ENCODE measurements at regions not wholly inside any gene's neighbourhood (a gene's known extent, or its start where the extent isn't known, plus 50 kb on each side); places are given as distances from the start of the nearest gene placed in this dataset.

- TF ChIP-seq EZH2 (IDR thresholded peaks at IDR 0.05) (no peak), POLR2AphosphoS5 (IDR thresholded peaks at IDR 0.05; ENCODE audit: borderline replicate concordance, low read depth, low read length) (no peak)
These were observed 75.3 kb downstream of the S1PR1 start for GRCh38 chr1:101312147-101312546.
